ENCODE measurements at regions not wholly inside any gene's neighbourhood (a gene's known extent, or its start where the extent isn't known, plus 50 kb on each side); places are given as distances from the start of the nearest gene placed in this dataset.

DNA sequence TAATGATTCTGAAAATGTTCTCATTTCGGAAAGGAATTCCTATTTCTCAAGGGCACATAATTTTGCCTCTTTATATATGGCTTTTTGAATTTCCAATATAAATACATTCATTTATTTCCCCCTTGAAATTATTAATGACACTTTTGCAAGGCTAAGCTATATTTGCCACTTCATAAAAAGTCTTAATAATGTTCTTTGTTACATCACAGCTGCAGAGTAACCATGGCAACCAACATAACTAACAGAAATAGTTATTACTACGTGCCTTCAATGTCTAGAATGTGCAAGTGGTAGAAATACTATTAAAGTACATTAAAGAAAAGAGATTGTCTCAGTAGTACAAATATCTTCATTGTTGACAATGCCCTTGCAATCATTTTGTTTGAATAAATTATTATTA, 471.8 kb downstream of the C3orf38 start:
- no peak for TF ChIP-seq POLR2A (IDR thresholded peaks at IDR 0.05; ENCODE audit: low read depth, low read length)
- TF ChIP-seq TAF1 (IDR thresholded peaks at IDR 0.05; ENCODE audit: borderline replicate concordance, low read depth, low read length): no peak
- TF ChIP-seq POLR2AphosphoS5 (IDR thresholded peaks at IDR 0.05; ENCODE audit: low read depth, low read length): no peak

Measured in GM12892 (cell line).